Liver (tissue), 8 donors: ENCODE measurements at regions not wholly inside any gene's neighbourhood (a gene's known extent, or its start where the extent isn't known, plus 50 kb on each side); places are given as distances from the start of the nearest gene placed in this dataset.

Source experiments
- DNase-seq: peaks from one replicate; pipeline ENCODE4 v3.0.0-alpha.2; 2017; ENCODE audit warnings: low spot score
- H3K27ac ChIP-seq, 2 donors: one replicate each; pipeline ENCODE4 v1.7.0; 2013; ENCODE audit warnings: inconsistent platforms in 2 of 2, low read length in 2 of 2, control low read depth in 1 of 2, low read depth in 1 of 2, mild to moderate bottlenecking in 1 of 2
- H3K27me3 ChIP-seq, 4 donors: one replicate each; pipeline versions ENCODE4 v1.6.1 to v1.7.0; 2013; ENCODE audit warnings: low read length in 3 of 4, inconsistent platforms in 1 of 4, mild to moderate bottlenecking in 1 of 4, moderate library complexity in 1 of 4; ENCODE audit not compliant: control insufficient read depth in 4 of 4, insufficient read depth in 4 of 4
- H3K36me3 ChIP-seq, 4 donors: one replicate each; pipeline versions ENCODE4 v1.6.1 to v1.7.0; 2013; ENCODE audit warnings: low read length in 3 of 4, mild to moderate bottlenecking in 3 of 4, low read depth in 1 of 4, moderate library complexity in 1 of 4; ENCODE audit not compliant: control insufficient read depth in 4 of 4, insufficient read depth in 3 of 4
- H3K4me1 ChIP-seq, 4 donors: one replicate each; pipeline versions ENCODE4 v1.6.1 to v1.7.0; 2013; ENCODE audit warnings: low read length in 3 of 4, mild to moderate bottlenecking in 3 of 4, moderate library complexity in 1 of 4; ENCODE audit not compliant: control insufficient read depth in 4 of 4, insufficient read depth in 4 of 4
- H3K4me3 ChIP-seq, 3 donors: one replicate each; pipeline versions ENCODE4 v1.6.1 to v1.7.0; 2013; ENCODE audit warnings: low read length in 3 of 3, control low read depth in 1 of 3, low read depth in 1 of 3, mild to moderate bottlenecking in 1 of 3
- H3K9ac ChIP-seq, 2 donors: one replicate each; pipeline ENCODE4 v1.7.0; 2013; ENCODE audit warnings: low read length in 2 of 2, mild to moderate bottlenecking in 2 of 2, moderate library complexity in 2 of 2, control low read depth in 1 of 2, low read depth in 1 of 2
- H3K9me3 ChIP-seq, 4 donors: one replicate each; pipeline versions ENCODE4 v1.6.1 to v1.7.0; 2013; ENCODE audit warnings: low read length in 3 of 4; ENCODE audit not compliant: control insufficient read depth in 4 of 4
- ATF3 ChIP-seq: IDR thresholded peaks from 2 replicates; pipeline ENCODE4 v1.6.1; 2016; ENCODE audit warnings: antibody characterized with exemption
- CTCF ChIP-seq: fragments of 150-350 bp; IDR thresholded peaks from 2 replicates; pipeline ENCODE4 v1.5.1; 2017; ENCODE audit warnings: improper control_type of control experiment, low read depth, low read length; ENCODE audit not compliant: missing input control
- EGR1 ChIP-seq, 2 donors: IDR thresholded peaks; 2 replicates each; pipeline ENCODE4 v1.6.1; 2016 to 2018; ENCODE audit warnings: antibody characterized with exemption in 2 of 2, low read depth in 2 of 2
- FOXA2 ChIP-seq: IDR thresholded peaks from 2 replicates; pipeline ENCODE4 v1.6.1; 2016; ENCODE audit warnings: antibody characterized with exemption
- GABPA ChIP-seq, 2 donors: IDR thresholded peaks in 1 of 2; conservative IDR thresholded peaks in 1 of 2; 2 replicates each; pipeline ENCODE4 v1.6.1; 2016; ENCODE audit warnings: antibody characterized with exemption in 2 of 2, mild to moderate bottlenecking in 1 of 2, moderate library complexity in 1 of 2
- HNF4A ChIP-seq, 2 donors: conservative IDR thresholded peaks; 2 replicates each; pipeline ENCODE4 v1.6.1; 2016; ENCODE audit warnings: antibody characterized with exemption in 2 of 2, mild to moderate bottlenecking in 2 of 2
- HNF4G ChIP-seq: IDR thresholded peaks from 2 replicates; pipeline ENCODE4 v1.6.1; 2016; ENCODE audit warnings: antibody characterized with exemption
- JUND ChIP-seq, 2 donors: IDR thresholded peaks; 2 replicates each; pipeline ENCODE4 v1.6.1; 2016; ENCODE audit warnings: antibody characterized with exemption in 2 of 2
- NR2F2 ChIP-seq: IDR thresholded peaks from 2 replicates; pipeline ENCODE4 v1.6.1; 2016; ENCODE audit warnings: antibody characterized with exemption
- RAD21 ChIP-seq, 2 donors: IDR thresholded peaks; 2 replicates each; pipeline ENCODE4 v1.6.1; 2016; ENCODE audit warnings: antibody characterized with exemption in 2 of 2, mild to moderate bottlenecking in 2 of 2
- REST ChIP-seq: IDR thresholded peaks from 2 replicates; pipeline ENCODE4 v1.6.1; 2016; ENCODE audit warnings: antibody characterized with exemption, mild to moderate bottlenecking
- RXRA ChIP-seq, 2 donors: IDR thresholded peaks; 2 replicates each; pipeline ENCODE4 v1.6.1; 2017 to 2018; ENCODE audit warnings: antibody characterized with exemption in 2 of 2, mild to moderate bottlenecking in 1 of 2
- SP1 ChIP-seq: IDR thresholded peaks from 2 replicates; pipeline ENCODE4 v1.6.1; 2018; ENCODE audit warnings: antibody characterized with exemption, mild to moderate bottlenecking
- TAF1 ChIP-seq: conservative IDR thresholded peaks from 2 replicates; pipeline ENCODE4 v1.6.1; 2016; ENCODE audit warnings: antibody characterized with exemption, mild to moderate bottlenecking
- YY1 ChIP-seq: IDR thresholded peaks from 2 replicates; pipeline ENCODE4 v1.6.1; 2016; ENCODE audit warnings: antibody characterized with exemption, mild to moderate bottlenecking
- WGBS: extraction: QIAGEN DNeasy Blood & Tissue Kit; methylation state at CpG from one replicate; pipeline ENCODE4 v1.1.7; 2013; 5-methylcytosine and 5-hydroxymethylcytosine counted together
- TF ChIP-seq, protein P1 (sequence below): IDR thresholded peaks from 2 replicates; pipeline ENCODE4 v1.6.1; 2016; ENCODE audit warnings: antibody characterized with exemption
- TF ChIP-seq, protein P2 (sequence below): IDR thresholded peaks from 2 replicates; pipeline ENCODE4 v1.6.1; 2016; ENCODE audit warnings: antibody characterized with exemption
- donor health status: healthy.
- donor health status: healthy.
- donor health status: healthy.
- donor health status: healthy.
- donor health status: healthy.

DNA sequence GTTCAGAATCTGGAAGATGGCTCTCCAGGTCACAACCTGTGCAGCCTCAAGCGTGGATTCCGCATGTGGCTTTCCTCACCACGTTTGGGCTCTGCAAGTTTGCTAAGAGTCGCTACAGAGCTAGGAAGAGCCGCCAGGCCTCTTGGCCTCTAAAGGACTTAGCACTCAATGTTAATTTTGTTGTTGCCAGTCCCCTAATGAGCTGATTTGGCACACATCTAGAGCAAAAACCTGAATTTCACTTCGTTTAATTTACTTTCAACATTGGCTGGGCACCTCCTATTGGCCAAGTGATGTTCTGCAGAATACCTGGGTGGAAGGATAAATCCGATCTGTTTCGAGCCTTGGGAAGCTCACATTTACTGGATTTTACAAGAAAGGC is 65.8 kb upstream of the UNC5A start:
- no peaks in the 10 kb centered on the region for H3K36me3 ChIP-seq
- no peaks in the 10 kb centered on the region for H3K9me3 ChIP-seq
- H3K4me3 ChIP-seq: no peak overlapping the region
- DNase-seq: peak; percentile 19
- no peak overlapping the region for H3K9ac ChIP-seq
- WGBS: 55% methylated on average over 8 of the region's 8 CpGs
- H3K27ac ChIP-seq: no peak overlapping the region
- H3K27me3 ChIP-seq: peaks cover 0 to 17% (median 4%) of the 10 kb centered on the region in 4 donors
- TF ChIP-seq CTCF (no peak), TAF1 (no peak), JUND (IDR thresholded peaks at IDR 0.05) (no peak), RAD21 (IDR thresholded peaks at IDR 0.05) (no peak), RXRA (IDR thresholded peaks at IDR 0.05) (no peak), EGR1 (IDR thresholded peaks at IDR 0.05; ENCODE audit: low read depth in 2 of 2) (no peak), ATF3 (no peak), HNF4A (conservative IDR thresholded peaks at IDR 0.05) (no peak), YY1 (no peak), FOXA2 (no peak), SP1 (no peak), HNF4G (no peak), REST (no peak), GABPA (IDR thresholded peaks at IDR 0.05 in 1 of 2, conservative IDR thresholded peaks at IDR 0.05 in 1 of 2) (no peak)
- TF ChIP-seq, protein P1, sequence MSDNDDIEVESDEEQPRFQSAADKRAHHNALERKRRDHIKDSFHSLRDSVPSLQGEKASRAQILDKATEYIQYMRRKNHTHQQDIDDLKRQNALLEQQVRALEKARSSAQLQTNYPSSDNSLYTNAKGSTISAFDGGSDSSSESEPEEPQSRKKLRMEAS: no peak
- TF ChIP-seq, protein P2, sequence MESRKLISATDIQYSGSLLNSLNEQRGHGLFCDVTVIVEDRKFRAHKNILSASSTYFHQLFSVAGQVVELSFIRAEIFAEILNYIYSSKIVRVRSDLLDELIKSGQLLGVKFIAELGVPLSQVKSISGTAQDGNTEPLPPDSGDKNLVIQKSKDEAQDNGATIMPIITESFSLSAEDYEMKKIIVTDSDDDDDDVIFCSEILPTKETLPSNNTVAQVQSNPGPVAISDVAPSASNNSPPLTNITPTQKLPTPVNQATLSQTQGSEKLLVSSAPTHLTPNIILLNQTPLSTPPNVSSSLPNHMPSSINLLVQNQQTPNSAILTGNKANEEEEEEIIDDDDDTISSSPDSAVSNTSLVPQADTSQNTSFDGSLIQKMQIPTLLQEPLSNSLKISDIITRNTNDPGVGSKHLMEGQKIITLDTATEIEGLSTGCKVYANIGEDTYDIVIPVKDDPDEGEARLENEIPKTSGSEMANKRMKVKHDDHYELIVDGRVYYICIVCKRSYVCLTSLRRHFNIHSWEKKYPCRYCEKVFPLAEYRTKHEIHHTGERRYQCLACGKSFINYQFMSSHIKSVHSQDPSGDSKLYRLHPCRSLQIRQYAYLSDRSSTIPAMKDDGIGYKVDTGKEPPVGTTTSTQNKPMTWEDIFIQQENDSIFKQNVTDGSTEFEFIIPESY: no peak
- H3K4me1 ChIP-seq: peaks cover 0 to 6% (median 1%) of the 10 kb centered on the region in 4 donors

DNA sequence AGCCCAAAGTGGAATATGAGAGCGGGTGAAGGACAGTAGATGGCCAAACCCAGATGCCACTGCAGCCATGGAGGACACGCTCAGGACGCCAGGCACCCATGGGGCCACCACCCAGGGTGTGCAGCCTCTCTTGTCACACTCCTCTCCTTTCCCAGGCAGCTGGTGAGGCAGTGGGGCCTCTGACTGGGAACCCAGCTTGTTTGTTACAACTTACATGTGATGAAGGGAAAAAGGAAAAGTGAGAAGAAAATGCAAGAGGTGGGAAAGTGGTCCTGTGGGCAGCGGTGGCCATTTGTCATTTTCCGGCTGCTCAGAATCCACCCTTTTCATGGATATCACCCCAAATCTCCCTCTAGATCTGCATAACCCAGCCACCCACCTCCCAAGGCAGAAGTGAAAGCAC is 62.7 kb upstream of the UNC5A start:
- WGBS: 88% methylated on average over 5 of the region's 5 CpGs
- TF ChIP-seq HNF4G: no peak
- TF ChIP-seq REST: no peak
- no peak for TF ChIP-seq NR2F2
- TF ChIP-seq JUND (IDR thresholded peaks at IDR 0.05): no peak
- no peak for TF ChIP-seq TAF1
- TF ChIP-seq, protein P1: no peak
- no peak for TF ChIP-seq ATF3
- no peak for TF ChIP-seq EGR1 (IDR thresholded peaks at IDR 0.05; ENCODE audit: low read depth in 2 of 2)
- no peak for TF ChIP-seq GABPA (IDR thresholded peaks at IDR 0.05 in 1 of 2, conservative IDR thresholded peaks at IDR 0.05 in 1 of 2)
- DNase-seq: no peak
- peaks cover 0 to 2% (median 1%) of the 10 kb centered on the region in 4 donors for H3K4me1 ChIP-seq
- no peak overlapping the region for H3K27ac ChIP-seq
- H3K36me3 ChIP-seq: no peaks in the 10 kb centered on the region
- no peaks in the 10 kb centered on the region for H3K9me3 ChIP-seq
- H3K9ac ChIP-seq: no peak overlapping the region
- H3K27me3 ChIP-seq: peaks cover 0 to 17% (median 4%) of the 10 kb centered on the region in 4 donors
- H3K4me3 ChIP-seq: no peak overlapping the region
